Activated CD4-positive, alpha-beta T cell treated with anti-CD3 and anti-CD28 coated beads for 36 hours (primary cell): ENCODE measurements at regions not wholly inside any gene's neighbourhood (a gene's known extent, or its start where the extent isn't known, plus 50 kb on each side); places are given as distances from the start of the nearest gene placed in this dataset.
"Not testable (repeated sequence)": the region's sequence is repeated elsewhere in the genome, so short reads cannot be mapped to it uniquely, and the experiment has no call there.

Experiments used
- ATAC-seq: fragments of 200-7000 bp; cut with Tn5 transposase; one replicate; pipeline ENCODE4 v1.10.0; 2021; ENCODE audit warnings: mild to moderate bottlenecking, moderate library complexity
- CTCF ChIA-PET: fragments of 350-600 bp; sonication (Branson Sonifier 250); formaldehyde crosslinking; loops from one replicate; lab custom pipeline; 2021; ENCODE audit warnings: antibody characterized with exemption; lab: Charles Lee
- POLR2A ChIA-PET: fragments of 350-600 bp; sonication (Branson Sonifier 250); formaldehyde crosslinking; loops from one replicate; lab custom pipeline; 2021; ENCODE audit warnings: antibody characterized with exemption, inconsistent platforms; lab: Charles Lee
- DNase-seq: peaks from one replicate; pipeline ENCODE4 v3.0.0-alpha.2; 2020
- H3K27ac Mint-ChIP-seq: one replicate; pipeline ENCODE4 v1.8.0; 2021; ENCODE audit warnings: mixed read lengths
- H3K27me3 Mint-ChIP-seq: one replicate; pipeline ENCODE4 v1.8.0; 2021; ENCODE audit warnings: mixed read lengths
- H3K36me3 Mint-ChIP-seq: one replicate; pipeline ENCODE4 v1.8.0; 2021; ENCODE audit warnings: low read depth, mixed read lengths
- H3K4me1 Mint-ChIP-seq: one replicate; pipeline ENCODE4 v1.8.0; 2021; ENCODE audit warnings: mixed read lengths
- H3K4me3 Mint-ChIP-seq: one replicate; pipeline ENCODE4 v1.8.0; 2021; ENCODE audit warnings: mild to moderate bottlenecking, moderate library complexity, mixed read lengths
- H3K9me3 Mint-ChIP-seq: one replicate; pipeline ENCODE4 v1.8.0; 2021; ENCODE audit warnings: low read depth, mixed read lengths
- intact Hi-C, 2 experiments: fragments of 100-400 bp; cut with DNase I in 1 of 2; cut with micrococcal nuclease in 1 of 2; formaldehyde crosslinking; loops; one replicate each; pipeline versions ENCODE4 v1.14.2 to v1.15.1; 2022 to 2024; cut with DNase I, micrococcal nuclease

DNA sequence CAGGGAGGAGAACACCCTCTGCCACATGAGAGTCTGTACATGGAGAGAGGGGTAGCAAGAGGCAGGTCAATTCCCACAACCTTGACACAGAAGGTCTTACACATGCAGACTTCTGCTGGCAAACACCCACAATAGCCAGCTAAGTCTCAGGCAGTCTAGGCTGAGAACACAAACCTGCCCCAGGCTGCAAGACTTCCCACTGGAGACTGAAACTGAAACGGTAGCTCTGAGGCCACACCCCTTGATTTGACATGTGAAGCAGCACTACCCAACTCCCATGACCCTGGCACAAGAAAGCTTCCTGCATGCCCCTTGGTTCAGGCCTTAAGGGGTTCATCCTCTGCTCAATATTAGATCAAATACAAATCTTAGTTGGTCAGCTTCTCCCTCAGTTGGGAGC is 237.8 kb upstream of the NPAP1 start:
- intact Hi-C loops = not testable (repeated sequence)

DNA sequence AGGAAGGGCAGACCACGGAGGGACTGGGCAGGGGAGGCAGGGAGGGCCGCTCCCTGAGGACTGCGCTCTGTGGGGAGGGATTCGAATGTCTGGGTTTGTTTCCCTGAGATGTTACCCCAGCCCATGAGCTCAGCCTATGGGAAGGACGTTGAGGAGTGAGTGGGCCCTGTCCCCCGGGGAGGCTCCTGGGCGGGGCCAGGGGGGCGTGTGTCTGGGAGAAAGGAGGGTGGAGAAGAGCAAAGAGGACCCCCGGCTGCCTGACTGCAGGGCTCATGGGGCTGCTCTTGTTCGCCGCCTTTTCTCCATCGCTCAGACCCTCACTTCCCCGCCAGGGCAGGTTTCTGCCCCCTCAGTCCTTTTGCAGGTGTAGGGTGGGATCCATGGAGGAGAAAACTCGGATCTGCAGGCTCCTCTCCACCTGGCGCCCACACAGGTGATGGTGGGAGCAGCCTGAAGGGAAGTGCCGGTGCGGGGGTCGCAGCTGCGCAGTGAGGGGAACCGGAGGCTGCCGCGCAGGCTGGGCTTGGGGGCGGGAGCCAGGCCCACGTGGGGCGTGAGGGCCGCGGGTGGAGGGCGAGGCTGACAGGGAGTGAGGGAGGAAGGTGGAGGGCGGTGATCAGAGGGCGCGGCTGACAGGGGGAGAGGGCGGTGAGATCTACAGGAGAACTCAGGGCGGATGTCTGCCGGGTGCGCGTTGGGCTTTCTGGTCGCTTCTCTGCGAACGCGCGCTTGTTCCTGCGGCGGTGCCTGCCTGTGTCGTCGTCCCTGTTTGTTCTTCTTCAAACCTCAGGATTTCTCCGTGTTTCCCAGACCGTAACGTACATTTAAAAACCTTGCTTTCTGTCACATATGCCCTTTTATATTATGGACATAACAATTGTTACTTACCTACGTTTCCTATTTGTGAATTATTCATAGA is 198.2 kb upstream of the NPAP1 start:
- H3K9me3 Mint-ChIP-seq = peaks cover 13% of the 10 kb centered on the region
- intact Hi-C loops, ATAC-seq, H3K27me3 Mint-ChIP-seq, H3K4me1 Mint-ChIP-seq, DNase-seq, POLR2A ChIA-PET, H3K36me3 Mint-ChIP-seq, H3K27ac Mint-ChIP-seq, H3K4me3 Mint-ChIP-seq, CTCF ChIA-PET: not testable (repeated sequence)

More for the DNA sequence above, 237.8 kb upstream of the NPAP1 start:
- DNase-seq, H3K4me1 Mint-ChIP-seq, H3K27ac Mint-ChIP-seq, H3K4me3 Mint-ChIP-seq, H3K9me3 Mint-ChIP-seq, H3K36me3 Mint-ChIP-seq, H3K27me3 Mint-ChIP-seq, ATAC-seq, CTCF ChIA-PET, POLR2A ChIA-PET: not testable (repeated sequence)

DNA sequence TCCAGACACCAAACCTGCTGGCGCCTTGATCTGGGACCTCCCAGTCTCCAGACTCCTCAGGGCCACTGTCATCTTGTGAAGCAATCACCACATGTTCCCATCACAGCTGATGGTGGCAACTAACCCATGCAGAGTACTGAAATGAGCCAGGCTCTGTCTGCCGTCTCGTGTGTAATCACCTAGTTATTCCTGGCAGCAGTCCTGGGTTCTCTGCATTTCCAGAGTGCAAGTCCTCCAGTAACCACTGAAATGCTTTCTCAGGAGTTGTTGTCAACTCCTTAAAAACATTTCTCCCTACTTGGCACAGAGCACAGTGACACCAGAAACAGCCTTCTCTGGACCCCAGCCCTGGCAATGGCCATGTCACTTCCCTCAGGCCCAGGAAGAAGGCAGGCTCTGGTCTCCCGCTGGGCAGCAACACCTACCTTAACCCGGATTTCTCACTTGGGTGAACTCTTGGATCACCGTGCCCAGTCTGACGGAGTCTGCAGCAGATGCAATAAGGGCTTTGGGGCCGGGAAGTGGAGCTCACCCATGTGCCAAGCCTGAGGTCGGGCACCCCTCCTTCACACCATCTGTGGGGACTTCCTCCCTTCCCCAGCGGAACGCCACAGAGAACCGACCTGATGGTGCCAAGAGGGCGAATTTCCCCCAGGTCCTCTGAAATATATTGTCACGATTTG is 189.5 kb upstream of the NPAP1 start:
- DNase-seq, H3K9me3 Mint-ChIP-seq, H3K4me1 Mint-ChIP-seq, ATAC-seq, H3K4me3 Mint-ChIP-seq, H3K27ac Mint-ChIP-seq, H3K36me3 Mint-ChIP-seq, H3K27me3 Mint-ChIP-seq, intact Hi-C loops, POLR2A ChIA-PET, CTCF ChIA-PET: not testable (repeated sequence)

DNA sequence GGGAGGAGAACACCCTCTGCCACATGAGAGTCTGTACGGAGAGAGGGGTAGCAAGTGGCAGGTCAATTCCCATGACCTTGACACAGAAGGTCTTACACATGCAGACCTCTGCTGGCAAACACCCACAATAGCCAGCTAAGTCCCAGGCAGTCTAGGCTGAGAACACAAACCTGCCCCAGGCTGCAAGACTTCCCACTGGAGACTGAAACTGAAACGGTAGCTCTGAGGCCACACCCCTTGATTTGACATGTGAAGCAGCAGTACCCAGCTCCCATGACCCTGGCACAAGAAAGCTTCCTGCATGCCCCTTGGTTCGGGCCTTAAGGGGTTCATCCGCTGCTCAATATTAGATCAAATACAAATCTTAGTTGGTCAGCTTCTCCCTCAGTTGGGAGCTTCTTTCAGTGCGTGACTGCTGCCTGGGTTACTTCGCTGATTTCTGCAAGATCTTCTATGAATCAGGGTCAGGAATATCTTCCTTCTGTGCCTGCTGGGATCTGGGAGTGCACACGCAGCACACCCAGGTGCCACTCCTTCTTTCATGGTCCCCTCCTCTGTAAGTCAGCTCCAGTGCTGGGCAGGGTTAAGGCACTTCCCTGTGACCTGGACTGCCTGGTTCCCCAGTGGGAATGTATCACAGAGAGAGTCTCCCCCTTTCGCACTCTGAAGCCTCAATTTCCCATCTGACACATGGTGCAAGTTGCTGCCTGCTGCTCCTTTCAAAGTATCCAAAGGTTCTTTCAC is 187.2 kb upstream of the NPAP1 start:
- ATAC-seq, H3K4me1 Mint-ChIP-seq, intact Hi-C loops, H3K27ac Mint-ChIP-seq, H3K27me3 Mint-ChIP-seq, POLR2A ChIA-PET, CTCF ChIA-PET, H3K4me3 Mint-ChIP-seq, H3K36me3 Mint-ChIP-seq, DNase-seq: not testable (repeated sequence)
- peaks cover 19% of the 10 kb centered on the region for H3K9me3 Mint-ChIP-seq

DNA sequence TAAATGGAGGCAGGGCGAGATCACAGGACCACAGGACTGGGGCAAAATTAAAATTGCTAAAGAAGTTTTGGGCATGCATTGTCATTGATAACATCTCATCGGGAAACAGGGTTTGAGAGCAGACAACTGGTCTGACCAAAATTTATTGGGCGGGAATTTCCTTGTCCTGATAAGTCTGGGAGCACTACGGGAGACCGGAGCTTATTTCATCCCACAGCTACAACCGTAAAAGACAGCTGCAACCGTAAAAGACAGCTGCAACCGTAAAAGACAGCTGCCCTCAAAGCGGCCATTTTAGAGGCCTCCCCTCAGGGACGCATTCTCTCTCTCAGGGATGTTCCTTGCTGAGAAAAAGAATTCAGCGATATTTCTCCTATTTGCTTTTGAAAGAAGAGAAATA is 170.4 kb upstream of the NPAP1 start:
- H3K27me3 Mint-ChIP-seq, intact Hi-C loops, POLR2A ChIA-PET, DNase-seq, CTCF ChIA-PET, H3K27ac Mint-ChIP-seq, ATAC-seq, H3K4me1 Mint-ChIP-seq, H3K4me3 Mint-ChIP-seq, H3K9me3 Mint-ChIP-seq, H3K36me3 Mint-ChIP-seq: not testable (repeated sequence)

DNA sequence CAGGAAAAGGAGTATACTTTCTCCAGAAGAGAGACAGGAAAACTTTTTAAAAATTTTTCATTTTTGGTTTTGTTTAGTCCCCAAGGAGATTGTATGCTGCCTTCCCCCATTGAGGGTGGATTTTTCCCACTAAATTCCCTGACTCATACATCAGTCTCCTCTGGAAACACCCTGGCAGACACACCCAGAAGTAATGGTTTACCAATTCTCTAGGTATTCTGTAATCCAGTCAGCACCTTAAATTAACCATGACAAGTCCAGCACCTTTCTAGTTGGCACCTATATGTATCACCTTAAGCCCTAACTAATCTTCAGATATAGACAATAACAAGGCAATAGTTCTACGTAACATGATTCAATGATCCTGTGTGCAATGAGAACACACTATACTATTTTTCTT is 165.9 kb upstream of the NPAP1 start:
- ATAC-seq, H3K4me3 Mint-ChIP-seq, CTCF ChIA-PET, H3K9me3 Mint-ChIP-seq, POLR2A ChIA-PET, DNase-seq, H3K36me3 Mint-ChIP-seq, H3K4me1 Mint-ChIP-seq, H3K27me3 Mint-ChIP-seq, intact Hi-C loops, H3K27ac Mint-ChIP-seq: not testable (repeated sequence)

DNA sequence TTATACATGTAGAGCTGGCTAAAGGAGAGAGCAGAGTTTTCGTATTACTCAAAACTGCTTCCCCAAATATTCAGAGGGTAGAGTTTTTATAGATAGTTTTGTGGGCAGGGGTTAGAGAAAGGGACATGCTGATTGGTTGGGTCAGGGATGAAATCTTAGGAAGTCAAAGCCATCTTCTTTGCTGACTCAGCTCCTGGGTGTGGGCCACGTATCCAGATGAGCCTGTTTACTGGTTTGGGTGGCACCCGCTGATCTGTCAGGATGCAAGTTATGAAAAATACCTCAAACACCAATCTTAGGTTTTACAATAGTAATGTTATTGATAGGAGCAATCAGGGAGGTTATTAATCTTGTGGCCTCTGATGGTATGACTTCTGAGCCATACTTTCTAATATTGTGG is 164.0 kb upstream of the NPAP1 start:
- H3K4me1 Mint-ChIP-seq, H3K27ac Mint-ChIP-seq, H3K27me3 Mint-ChIP-seq, CTCF ChIA-PET, POLR2A ChIA-PET, H3K4me3 Mint-ChIP-seq, ATAC-seq, intact Hi-C loops, DNase-seq, H3K36me3 Mint-ChIP-seq, H3K9me3 Mint-ChIP-seq: not testable (repeated sequence)

DNA sequence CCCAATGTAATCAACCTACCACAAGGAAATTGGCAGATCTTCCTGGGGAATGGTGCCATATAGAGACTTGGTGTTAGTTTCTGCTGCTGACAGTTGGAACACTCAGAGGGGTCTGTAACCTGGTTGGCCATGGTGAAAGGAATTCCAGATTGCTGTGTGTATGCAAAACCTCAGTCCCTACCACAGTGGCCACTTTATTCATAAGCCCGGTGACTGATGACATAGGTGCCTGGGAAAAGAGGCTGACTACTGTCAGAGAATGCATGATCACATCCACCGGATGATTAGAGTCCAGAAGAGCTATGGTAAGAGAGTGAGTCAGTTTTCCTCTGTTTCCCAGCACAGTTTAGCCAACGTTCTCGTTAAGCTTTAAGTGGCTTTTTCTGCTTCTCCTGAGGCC is 156.8 kb upstream of the NPAP1 start:
- ATAC-seq = not testable (repeated sequence)

DNA sequence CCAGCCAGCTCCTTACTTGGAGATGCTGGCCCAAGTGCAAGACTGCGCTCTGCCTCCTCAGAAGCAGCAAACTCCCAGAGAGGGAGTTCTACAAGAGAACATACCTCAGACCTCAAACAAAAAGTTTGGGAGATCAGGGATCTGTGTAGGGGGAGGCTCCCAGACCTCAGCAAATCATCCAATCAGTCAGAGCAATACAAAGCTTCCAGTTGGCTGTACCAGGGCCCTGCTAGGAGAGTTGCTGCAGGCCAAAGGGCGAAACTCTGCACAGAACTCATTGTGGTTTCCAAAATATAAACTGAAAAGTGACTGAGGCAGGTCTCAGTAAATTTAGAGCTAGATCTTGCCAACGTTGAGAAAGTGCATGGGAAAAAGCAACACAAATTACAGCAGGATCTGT is 144.3 kb upstream of the NPAP1 start:
- intact Hi-C loops = loop anchor here in 1 of 2 experiments (5.0 kb wide), 1 partner anchor 209 kb away; no protein-coding TSS in a partner anchor
- CTCF ChIA-PET, ATAC-seq: not testable (repeated sequence)

More for the DNA sequence above, 156.8 kb upstream of the NPAP1 start:
- CTCF ChIA-PET, H3K27ac Mint-ChIP-seq, H3K4me1 Mint-ChIP-seq, DNase-seq, H3K36me3 Mint-ChIP-seq, intact Hi-C loops, H3K27me3 Mint-ChIP-seq, POLR2A ChIA-PET, H3K9me3 Mint-ChIP-seq, H3K4me3 Mint-ChIP-seq: not testable (repeated sequence)

DNA sequence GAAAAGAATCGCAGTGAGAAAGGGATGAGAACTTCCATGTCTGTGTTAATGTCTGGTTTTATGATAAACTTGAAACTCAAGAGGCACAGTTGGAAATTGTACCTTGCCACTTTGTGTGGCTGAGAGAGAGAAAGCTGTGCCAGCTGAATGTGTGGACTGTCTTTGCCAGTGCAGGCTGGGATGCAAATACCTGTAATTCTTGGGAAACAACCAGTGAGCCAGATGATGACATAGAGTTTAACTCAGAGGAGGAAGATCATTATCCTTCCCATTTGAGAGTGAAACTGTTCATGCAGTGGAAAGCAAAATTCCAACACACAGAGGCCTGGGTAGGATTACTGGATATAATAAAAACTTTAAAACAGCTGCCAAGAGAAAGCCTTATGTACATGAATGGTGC is 141.5 kb upstream of the NPAP1 start:
- intact Hi-C loops = loop anchor here in 1 of 2 experiments (5.0 kb wide), 1 partner anchor 212 kb away; no protein-coding TSS in a partner anchor
- H3K9me3 Mint-ChIP-seq, DNase-seq, H3K4me3 Mint-ChIP-seq, H3K36me3 Mint-ChIP-seq, POLR2A ChIA-PET, ATAC-seq, H3K4me1 Mint-ChIP-seq, H3K27me3 Mint-ChIP-seq, H3K27ac Mint-ChIP-seq, CTCF ChIA-PET: not testable (repeated sequence)

More for the DNA sequence above, 144.3 kb upstream of the NPAP1 start:
- H3K4me3 Mint-ChIP-seq, H3K27ac Mint-ChIP-seq, DNase-seq, POLR2A ChIA-PET, H3K36me3 Mint-ChIP-seq, H3K9me3 Mint-ChIP-seq, H3K27me3 Mint-ChIP-seq, H3K4me1 Mint-ChIP-seq: not testable (repeated sequence)

DNA sequence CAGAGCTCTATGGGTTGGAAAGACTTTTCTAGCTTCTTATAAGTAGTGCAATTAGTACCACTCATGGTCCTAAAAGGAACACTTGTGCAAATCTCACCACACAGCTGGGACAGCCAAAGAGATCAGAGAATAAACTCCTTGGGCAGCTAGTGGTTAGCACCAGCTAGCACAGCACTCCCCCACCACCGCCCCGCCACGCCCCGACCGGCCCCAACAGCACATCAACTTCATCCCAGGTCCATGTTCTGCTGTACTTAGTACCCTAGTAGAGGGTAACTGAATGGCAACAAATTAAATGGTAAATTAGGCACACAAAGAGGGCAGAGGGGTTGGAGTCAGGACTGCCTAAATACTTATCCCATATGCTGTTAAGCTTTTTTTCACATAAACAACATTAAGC is 118.3 kb upstream of the NPAP1 start:
- H3K27ac Mint-ChIP-seq, H3K27me3 Mint-ChIP-seq, H3K4me1 Mint-ChIP-seq, H3K4me3 Mint-ChIP-seq, H3K9me3 Mint-ChIP-seq, POLR2A ChIA-PET, ATAC-seq, DNase-seq, H3K36me3 Mint-ChIP-seq: not testable (repeated sequence)
- intact Hi-C loops = loop anchor here in 1 of 2 experiments (5.0 kb wide), 1 partner anchor 390 kb away; no protein-coding TSS in a partner anchor
- CTCF ChIA-PET = interaction anchor here (0.6 kb wide), 1 partner anchor 850 kb away, joined by 4 read pairs; no protein-coding TSS in a partner anchor
